Fibroblast of skin of right quadriceps (primary cell): ENCODE measurements at regions not wholly inside any gene's neighbourhood (a gene's known extent, or its start where the extent isn't known, plus 50 kb on each side); places are given as distances from the start of the nearest gene placed in this dataset.
A peak's percentile ranks its signal among the peaks of the same experiment; 100 is the strongest.

Source experiments
- DNase-seq: peaks from one replicate; pipeline ENCODE4 v3.0.0-alpha.2; 2013

DNA sequence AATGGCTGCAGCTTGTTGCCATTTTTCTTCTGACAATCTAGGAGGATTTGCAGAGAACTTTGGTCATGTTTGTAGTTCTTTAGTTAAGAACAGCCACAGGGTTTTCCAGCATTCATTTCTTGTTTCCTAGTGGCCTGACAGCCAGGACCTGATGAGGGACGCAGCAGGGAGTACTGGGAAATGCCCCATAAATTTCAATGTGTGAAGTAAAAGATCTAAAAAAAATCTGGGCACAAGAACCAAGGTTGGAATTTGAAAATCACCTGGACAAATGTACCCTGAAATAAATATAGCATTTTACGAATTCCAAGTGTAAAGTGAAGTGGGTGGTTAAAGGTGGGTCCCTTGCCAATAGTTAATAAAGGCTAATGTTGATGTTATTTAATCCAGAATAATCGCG lies 195.0 kb downstream of the ZIC1 start:
- DNase-seq, result no peak

DNA sequence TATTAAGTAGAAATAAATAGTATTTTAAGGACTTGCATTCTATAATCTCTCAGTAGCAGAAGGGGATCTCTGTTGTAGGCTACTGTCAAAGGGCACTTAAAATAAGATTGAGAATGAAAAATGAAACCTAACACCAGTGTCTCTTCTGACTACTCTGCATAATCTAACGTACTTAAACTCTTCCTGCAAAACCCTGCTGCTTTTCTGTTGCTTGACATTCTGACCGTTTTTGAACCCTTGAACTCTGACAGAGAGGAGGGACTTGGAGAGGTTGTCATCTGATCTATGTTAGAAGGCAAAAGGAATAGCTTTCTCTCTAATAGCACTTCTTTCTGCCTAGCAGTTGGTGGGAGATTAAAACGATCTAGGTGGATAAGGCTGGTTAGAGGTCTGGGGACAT lies 204.6 kb downstream of the ZIC1 start:
- peak; percentile 2 for DNase-seq

DNA sequence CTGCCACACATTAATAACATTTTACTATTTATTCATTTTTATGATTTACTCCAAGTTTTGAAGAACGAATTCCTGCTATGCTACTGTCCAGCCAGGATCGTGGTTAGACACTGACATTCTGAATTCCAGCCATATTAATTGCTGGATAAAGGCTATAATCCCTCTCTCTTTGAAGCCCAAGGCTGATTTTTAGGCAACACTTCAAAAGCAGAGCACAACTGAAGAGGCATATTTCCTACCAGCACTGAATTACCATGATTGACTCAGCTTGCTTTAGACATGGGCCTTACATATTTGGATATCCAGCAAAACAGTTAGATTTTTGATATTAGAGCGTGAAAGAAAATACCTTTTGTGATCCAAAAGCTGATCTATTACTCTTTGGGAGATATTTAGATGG lies 205.0 kb downstream of the ZIC1 start:
- DNase-seq, result peak; percentile 9

DNA sequence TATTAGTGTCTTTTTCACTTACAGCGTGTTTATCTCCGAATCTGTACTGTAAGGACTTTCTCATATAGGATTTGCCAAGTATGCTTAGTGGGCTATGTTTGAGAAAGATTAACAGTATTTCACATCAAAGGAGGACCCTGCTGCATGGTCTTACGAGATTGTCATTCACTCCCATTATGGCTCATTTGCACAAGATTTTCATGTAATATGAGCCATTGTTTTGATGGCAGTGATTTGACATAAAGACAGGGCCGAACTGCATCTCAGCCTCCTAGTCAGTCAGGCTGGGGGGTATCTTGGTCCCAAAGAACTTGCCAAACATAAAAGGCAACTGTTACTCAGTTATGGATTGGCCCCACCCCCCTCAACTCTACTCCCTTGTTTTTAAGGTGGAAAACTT lies 205.9 kb downstream of the ZIC1 start:
- no peak for DNase-seq

DNA sequence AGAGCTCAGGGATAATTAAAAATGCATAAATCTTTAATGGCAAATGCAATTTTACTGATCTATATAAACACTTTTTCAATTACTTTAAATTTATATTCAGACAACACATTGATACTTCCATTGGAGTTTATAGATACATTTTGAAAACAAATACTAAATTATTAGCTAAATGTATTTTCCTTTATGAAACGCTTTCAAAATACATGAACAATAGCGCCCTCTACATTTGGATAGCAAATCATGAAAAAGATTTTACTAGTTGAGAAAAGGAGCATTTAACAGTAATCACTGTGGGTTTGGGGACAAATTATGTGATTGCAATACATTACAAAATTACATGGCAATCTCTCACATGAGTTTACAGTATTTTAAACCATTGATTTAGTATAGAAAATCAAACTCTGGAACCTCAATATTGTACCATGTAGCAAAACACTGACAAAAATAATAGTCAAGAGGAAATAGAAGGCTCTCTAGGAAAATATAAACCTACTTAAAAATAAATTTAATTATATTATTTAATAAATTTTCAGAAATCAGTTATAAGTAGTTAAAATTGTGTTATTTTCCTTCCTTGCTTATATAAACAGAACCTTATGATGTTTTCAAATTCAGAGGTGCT lies 207.9 kb downstream of the ZIC1 start:
- peak; percentile 18 for DNase-seq

DNA sequence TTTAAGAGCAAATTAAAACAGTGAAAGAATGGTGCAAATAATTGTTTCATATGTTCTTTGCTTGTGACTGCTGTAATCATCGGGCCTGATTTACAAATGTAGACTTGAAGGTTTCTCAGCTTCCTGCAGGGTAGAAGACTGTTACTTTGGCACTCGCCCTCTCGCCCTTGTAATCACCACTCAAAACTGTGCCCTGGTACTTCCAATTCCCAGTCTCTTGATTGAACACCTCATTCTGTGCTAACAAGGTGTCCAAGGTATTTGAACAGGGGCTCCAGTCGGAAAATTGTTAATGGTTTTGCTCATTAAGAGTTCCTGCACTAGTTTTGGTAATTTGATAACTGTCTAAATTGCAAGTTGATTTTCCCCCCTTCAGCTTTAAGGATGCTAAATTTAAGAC lies 209.5 kb downstream of the ZIC1 start:
- no peak for DNase-seq

DNA sequence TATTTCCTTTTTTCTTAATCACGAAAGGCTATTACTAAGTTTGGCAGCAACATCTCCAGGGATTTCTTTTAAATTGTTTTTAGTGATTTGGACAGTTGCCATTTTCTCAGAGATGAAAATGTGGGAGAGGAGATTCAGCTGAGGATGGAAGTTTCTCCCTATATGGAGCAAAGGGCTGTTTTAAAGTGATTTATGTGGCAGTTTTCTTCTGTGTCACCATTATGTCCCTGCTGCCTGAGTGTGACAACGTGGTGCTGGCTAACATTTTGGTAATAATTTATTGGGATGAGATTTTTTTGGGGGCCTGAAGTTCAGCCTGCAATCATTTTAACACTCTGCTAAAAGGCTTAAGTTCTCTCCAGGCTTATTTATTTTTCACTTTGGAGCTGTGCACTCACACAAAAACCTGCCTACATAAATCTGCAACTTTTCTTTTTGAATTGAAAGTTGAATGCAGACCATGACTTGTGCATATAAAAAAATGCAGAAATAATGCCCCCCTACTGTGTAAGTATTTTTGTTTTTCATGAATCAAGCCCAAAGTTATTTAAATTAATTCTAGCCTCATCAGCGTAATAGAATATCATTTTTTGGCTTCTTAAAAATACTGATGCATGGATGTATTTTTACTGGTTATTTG lies 210.9 kb downstream of the ZIC1 start:
- DNase-seq, result peak; percentile 50

DNA sequence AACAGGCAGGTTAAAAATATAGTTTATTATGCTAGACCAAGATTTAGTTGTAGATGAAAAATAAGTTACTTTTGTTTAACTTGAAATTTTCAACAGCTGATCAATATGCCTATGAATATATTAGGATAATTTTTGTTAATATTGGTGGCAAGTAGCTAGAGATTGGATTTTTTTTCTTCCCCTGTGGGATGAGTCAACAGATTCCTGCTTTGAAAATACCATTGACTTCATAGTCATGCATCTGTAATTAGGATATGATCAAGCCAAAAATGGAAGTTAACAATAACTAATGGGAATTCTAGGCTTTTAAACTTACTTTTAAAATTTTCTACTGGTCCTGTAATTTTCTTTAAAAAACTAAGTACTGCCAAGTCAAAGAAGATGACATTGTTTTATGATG lies 211.7 kb downstream of the ZIC1 start:
- DNase-seq, result peak; percentile 63

DNA sequence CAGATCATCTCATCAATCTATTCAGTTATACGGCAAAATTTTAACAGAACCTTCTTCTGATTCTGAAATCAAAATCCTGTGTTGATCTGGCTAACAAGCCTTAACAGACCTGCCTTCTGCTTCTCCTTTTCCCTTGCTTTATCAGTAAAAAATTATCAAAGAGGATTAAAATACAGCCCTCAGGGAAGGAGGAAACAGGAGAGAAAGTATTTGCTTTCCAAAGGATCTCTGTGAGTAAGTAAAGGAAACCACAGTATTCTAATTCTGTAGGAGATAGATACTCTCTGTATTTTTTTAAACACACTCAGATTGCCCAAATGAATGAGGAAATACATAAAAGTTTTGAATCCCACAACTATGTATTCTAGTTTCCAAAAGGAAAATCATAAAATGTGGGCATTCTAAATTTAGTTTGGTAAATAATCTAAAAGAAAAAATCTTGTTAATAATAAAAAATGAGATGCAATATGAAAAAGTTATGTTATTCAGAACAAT lies 221.8 kb downstream of the ZIC1 start:
- no peak for DNase-seq

DNA sequence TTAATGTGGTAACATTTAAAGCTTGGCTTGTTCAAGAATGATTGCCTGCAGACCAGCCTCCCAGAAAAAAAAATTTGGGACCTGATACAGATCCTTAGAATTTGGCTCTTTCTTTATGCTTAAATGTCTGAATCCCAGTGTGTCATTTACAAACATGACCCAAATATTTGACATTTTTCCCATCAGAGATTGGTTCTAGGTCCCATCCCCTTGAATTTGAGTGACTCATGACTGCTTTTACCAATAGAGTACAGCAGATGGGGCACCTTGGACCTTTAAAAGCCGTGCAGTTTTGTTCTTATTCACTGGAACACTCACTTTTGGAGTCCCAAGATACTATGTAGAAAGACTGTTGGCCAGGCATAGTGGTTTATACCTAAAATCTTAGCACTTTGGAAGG lies 231.6 kb downstream of the ZIC1 start:
- DNase-seq, result no peak

DNA sequence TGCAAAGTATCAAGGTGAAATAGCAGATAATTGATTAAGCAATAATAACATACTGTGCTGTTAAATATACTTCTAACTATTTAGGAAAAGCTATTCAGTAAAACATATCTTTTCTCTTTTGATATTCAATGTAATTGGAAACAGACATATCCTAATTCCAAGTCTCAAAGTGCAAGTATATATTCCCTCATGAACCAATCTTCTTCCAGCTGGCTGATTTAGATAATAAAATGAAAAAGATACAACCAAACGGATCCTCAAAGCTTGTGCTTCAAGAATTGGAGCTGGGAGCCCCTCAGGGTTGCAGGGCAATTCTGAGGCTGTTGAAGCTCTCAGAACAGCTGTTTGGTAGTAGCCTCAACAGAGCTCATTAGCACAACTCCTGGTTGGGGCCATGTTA lies 236.6 kb downstream of the ZIC1 start:
- DNase-seq, result no peak

DNA sequence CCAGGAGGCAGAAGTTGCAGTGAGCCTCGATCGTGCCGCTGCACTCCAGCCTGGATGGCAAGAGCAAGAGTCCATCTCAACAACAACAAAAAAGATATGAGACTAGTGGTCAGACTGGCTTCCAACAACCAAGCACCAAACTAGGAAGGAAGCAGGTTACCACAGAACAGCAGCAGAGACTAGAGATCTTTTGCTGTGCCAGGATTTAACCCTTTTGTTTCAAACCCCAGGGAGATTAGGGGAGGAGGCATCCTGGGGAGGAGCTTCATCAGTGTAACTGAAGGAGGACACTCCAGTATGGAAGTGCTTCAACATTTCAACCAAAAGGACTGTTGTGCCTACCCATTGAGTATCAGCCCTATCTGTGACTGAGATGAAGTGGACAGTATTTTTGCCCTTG lies 240.3 kb downstream of the ZIC1 start:
- DNase-seq, result no peak

DNA sequence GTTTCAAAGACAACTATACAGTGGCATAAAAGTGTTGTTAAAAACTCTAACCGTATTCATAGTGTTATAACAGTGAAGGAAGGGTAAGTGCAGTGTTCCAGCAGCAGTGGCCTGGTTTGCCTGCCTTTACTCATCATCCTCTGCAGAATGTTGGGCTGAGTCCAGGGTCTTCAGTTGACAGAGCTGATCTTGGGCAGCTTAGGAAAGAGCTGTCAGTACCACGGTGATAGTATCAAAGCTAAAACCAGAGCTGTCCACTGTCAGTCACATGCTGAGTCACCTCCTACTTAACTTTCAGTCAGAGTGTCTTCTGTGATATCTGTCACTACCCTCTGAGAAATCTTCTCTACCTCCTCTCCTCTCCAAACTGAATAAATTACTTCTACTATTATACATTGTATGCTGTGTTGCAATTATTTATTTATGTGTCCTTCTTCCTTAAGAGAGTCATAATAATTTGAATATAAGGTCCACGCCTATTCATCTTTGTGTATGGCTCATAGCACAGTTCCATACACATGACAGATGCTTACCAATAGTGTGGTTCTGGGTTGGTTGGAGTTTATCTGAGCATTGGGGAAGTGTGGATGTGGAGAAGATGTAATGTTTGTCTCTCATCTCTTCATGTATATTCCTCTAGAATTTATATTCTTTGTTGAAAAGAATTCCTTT lies 242.1 kb downstream of the ZIC1 start:
- DNase-seq, result peak; percentile 40

DNA sequence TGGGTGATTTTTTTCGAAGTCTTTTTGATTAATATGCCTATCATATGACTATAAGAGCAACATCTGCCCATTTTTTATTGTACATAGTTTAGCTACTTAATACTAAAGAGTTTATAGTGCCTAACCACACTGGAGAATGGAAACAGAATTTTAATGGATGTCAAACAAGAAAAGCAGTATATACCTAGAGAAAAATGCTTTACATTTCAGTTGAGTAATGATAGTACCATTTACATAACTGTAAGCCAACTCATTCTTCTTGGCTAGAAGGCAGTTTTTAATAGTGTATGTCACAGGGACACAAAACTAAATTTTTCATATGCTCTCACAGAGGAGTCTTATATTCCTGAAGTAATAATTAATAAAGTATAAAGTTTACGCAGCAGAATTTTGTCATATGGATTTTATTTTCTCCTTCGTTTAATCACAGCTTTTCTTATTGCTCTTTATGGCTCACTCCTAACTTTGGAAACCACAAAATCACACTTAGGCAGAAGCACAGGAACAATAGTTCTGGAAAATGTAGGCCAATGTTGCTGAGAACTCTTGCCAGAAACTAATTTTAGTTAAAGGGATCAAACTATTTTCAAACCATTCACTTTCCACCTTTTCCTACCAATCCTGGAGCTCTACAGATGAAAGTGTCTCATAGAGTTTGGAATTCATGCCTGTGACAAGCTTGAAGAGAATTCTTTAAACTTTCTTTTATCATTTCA lies 243.6 kb downstream of the ZIC1 start:
- peak; percentile 77 for DNase-seq

DNA sequence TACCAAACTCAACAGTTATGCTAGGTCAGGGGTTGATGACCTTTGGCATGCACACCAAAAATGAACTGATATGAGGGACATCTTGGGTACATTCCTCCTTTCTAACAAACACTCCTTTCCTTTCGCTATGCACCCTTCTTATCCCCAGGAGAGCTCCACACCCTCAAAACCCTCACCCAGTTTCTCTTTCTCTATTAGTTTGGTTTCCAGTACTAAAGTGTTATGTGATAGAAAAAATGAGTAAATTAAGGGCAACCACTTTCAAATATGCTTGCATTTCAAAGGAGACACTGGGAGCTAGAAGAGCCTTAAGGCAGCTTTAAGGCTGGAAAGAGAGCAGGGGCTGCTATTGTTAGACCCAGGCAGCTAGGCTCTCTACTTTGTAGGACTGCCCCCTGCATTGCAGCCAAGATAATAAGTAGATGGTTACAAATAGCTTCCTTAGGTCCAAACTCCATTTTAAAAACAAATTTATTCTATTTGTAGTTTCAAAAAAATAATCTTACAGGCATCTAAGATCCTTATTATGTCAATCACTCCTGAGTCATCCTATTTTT lies 244.3 kb downstream of the ZIC1 start:
- no peak for DNase-seq

DNA sequence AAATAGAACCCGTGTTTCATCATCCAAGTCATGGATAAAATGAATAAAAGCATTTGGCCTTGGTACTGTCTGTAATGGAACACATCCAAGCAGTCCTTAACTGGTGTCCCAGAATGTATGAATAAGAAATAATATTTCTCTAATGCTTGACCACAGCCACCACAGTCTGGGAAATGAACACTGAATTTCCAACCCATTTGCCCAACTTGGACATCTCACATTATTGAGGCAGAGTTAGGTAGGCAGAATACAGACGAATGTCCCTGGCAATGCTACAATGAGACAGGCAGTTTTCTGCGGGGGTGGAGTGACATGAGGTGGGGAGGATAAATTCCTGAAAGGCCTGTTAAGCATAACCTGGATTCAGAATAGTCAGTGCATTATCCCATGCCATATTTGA lies 245.7 kb downstream of the ZIC1 start:
- DNase-seq, result peak; percentile 47

DNA sequence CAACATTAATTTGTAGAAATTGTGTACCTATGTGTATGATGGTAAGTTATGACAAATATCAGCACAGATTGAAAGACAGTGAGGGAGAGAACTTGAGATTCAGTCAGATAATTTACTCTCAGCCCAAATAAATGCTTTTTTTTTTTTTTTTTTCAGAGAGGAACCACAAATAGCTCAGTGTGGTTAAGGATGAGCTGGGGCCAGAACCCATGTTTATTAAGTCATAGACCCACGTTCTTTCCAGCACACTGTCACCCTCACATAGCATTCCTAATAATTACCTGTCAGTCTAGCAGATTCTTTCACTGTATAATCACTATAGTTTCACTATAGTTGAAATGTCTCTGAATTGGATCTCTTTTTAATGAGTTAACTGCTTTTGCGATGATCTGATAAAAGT lies 246.1 kb downstream of the ZIC1 start:
- peak; percentile 84 for DNase-seq

DNA sequence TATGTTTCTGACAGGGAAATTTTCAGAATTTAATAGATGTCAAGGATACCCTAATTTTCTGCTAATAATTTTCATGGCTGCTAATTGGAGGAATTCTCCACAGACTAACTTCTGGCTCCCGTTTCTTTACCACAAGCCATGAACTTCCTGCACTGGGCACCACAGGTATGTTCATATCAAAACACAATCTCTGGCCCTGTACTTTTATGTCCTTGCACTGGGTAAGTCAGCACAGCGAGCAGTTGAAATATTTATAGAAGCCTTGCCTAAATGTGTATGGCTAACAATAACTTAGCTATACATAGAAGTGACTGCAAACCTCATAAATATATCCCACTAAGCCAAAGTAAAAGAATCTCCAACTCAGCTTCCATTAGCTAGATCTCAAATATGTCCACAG lies 246.9 kb downstream of the ZIC1 start:
- DNase-seq, result peak; percentile 56

DNA sequence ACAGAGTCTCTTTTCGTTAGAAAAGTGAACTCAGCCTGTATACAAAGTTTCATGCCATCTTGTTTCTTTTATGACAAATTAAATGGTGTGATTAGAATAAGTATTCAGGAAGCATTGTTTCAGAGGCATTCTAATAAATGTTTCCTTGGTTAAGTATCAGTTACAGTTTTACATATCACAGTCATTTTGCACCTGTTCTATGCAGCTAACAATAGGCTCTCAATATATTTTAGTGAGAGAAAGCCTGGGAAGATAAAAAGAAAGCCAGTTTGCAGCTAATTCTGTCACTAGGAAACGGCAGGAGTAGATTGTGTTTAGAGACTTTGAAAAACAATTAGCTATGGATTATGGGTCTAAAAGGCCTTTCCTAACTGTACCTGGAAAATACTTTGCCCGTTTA lies 252.8 kb downstream of the ZIC1 start:
- DNase-seq, result no peak

DNA sequence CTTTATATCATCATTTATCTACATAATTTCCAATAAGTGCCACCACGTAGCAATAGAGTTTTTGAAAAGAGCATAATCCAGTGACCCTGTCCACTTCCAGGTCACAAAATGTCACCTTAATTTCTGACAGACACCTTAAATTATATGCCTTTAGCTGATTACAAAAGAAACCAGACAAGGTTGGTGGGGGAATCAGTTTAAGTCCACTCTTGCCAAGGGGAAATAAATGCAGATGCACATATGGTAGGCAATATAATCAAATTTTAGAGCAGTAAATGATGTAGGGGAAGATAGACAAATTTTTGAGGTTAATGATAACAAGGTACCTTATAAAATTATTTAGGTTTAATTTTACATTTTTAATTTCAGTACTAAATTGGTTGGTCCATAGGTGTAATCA lies 253.5 kb downstream of the ZIC1 start:
- DNase-seq, result no peak

DNA sequence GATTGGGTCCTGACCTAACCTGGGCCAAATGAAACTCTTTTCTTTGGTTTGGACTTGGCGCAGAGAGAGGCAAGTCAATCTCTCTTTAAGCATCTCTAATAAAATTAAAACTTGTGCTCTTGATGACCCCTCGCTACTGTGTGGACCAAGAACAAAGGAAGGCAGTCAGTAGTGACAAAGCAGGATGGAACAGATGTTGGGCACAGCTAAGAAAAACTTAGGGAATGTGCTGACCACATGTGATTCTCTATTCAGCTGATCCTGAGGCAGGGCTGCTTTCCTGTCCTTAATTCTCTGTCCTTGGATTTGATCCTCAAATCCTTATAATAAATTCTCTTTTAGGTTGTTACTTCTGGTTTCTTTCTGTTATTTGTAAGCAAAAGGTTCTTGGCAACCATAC lies 259.9 kb downstream of the ZIC1 start:
- no peak for DNase-seq

DNA sequence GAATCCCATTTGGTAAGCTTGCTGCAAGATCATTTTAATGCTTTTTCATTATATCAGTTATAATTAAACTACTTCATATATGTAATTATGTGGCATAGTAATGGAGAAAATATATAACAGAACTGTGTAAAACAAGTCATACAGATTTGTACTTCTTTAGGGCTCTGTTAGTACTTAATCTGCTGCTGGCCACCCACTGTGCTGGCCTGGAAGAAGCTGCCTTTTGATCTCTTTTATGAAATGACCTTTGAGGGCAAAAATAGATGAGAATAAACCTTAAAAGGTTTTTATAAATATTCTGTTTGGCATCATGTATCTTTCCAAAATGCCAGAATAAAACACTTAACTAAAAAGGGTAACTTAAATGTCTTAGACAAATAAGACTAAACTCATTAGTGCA lies 262.9 kb downstream of the ZIC1 start:
- no peak for DNase-seq

DNA sequence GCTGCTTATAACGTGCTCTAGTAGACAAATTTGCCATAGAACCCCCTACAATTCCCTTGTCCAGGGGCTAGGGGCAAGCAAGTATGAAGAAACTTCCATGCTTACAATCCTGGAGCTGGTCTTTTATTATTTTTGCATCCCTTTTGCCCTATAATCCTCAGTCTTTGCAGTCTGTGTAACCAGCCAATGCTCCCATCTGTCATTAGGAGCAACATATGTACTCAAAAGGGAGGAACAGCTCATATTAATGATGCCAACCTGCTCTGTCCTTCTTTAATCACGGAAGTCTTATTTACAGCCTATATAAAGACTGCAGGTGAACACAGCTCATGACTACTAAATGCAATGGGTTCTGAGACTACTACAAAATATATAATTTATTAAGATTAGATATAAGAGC lies 263.3 kb downstream of the ZIC1 start:
- DNase-seq, result no peak

DNA sequence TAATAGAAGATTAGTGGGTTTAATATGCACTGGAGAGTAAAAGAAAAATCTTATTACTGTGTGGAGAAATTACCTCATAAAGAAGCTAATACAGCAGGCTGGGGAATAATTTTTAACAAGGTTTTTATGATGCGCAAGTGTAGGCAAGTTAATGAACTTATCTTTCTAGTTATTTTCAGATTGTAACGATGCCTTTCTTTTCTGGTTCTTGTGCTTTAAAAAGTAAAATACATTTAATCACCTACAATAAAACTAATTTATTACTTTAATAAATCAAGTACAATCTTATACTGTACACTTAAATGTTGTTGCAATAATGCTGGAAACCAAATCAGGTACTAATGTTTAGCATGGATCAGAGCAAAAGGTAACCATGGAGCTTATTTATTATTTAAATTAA lies 266.6 kb downstream of the ZIC1 start:
- DNase-seq, result no peak
